C4-2B (cell line): ENCODE measurements at regions not wholly inside any gene's neighbourhood (a gene's known extent, or its start where the extent isn't known, plus 50 kb on each side); places are given as distances from the start of the nearest gene placed in this dataset.

Experiments
- H3K27ac ChIP-seq: fragments of 450-650 bp; 2 replicates; pipeline ENCODE4 v1.5.1; 2017
- ZFX ChIP-seq: fragments of 450-650 bp; IDR thresholded peaks from 2 replicates; pipeline ENCODE4 v1.6.1; 2017
- TF ChIP-seq, protein P1 (sequence below): fragments of 450-650 bp; conservative IDR thresholded peaks from 2 replicates; pipeline ENCODE4 v1.5.1; 2017; ENCODE audit warnings: mild to moderate bottlenecking

DNA sequence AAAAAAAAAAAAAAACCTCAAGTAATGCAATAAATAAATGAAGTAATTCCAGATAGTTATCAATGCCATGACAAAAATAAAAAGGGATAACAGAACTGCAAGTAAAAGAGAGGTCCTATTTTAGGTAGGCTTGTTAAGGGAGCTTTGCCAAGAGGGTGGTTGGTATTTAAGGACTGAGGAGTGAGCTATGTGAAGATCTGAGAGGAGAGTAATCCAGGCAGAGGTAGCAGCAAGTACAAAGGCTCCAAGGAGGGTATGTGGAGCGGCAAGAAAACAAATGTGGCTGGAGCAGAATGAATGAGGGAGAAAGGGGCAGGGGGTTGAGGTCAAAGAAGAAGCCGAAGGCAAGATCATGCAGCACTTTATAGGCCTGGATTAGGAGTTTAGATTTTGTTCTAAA is 59.9 kb upstream of the CDC42BPA start:
- no peak overlapping the region for H3K27ac ChIP-seq
- TF ChIP-seq ZFX: no peak
- TF ChIP-seq, protein P1, sequence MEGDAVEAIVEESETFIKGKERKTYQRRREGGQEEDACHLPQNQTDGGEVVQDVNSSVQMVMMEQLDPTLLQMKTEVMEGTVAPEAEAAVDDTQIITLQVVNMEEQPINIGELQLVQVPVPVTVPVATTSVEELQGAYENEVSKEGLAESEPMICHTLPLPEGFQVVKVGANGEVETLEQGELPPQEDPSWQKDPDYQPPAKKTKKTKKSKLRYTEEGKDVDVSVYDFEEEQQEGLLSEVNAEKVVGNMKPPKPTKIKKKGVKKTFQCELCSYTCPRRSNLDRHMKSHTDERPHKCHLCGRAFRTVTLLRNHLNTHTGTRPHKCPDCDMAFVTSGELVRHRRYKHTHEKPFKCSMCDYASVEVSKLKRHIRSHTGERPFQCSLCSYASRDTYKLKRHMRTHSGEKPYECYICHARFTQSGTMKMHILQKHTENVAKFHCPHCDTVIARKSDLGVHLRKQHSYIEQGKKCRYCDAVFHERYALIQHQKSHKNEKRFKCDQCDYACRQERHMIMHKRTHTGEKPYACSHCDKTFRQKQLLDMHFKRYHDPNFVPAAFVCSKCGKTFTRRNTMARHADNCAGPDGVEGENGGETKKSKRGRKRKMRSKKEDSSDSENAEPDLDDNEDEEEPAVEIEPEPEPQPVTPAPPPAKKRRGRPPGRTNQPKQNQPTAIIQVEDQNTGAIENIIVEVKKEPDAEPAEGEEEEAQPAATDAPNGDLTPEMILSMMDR: no peak

DNA sequence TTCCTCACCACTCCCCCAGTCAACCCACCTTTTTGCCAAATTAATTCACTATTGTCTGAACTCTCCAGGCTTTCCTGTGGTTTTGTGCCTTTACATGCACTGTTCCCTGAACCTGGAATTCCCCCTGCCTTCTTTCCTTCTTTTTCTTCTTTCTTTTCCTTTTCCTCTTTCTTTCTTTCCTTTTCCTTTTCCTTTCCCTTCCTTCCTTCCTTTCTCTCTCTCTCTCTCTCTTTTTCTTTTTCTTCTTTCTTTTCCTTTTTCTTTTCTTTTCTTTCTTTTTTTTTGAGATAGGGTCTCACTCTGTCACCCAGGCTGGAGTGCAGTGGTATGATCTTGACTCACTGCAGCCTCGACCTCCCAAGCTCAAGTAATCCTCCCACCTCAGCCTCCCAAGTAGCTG is 56.6 kb upstream of the CDC42BPA start:
- TF ChIP-seq, protein P1: no peak
- no peak for TF ChIP-seq ZFX
- H3K27ac ChIP-seq: no peak overlapping the region

DNA sequence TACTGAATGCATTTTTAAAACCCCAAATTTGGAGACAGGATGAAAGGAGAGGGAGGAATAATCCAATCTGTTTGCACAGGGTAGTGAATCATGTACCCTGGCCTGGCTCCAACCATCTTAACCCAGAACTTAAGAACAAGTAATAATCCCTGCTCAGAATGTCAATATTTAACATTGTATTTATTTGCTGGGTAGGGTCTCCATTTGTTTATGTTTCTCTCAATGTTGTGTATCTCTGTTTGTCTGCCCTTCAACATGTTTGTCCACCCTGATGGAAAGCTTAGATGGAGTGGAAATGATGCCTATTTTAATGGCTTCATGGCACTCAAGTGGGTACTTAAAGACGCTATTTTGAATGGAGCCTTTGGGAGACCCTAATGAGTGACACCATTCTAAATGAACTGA is 54.4 kb upstream of the CDC42BPA start:
- H3K27ac ChIP-seq: no peak overlapping the region
- no peak for TF ChIP-seq ZFX
- TF ChIP-seq, protein P1: no peak

DNA sequence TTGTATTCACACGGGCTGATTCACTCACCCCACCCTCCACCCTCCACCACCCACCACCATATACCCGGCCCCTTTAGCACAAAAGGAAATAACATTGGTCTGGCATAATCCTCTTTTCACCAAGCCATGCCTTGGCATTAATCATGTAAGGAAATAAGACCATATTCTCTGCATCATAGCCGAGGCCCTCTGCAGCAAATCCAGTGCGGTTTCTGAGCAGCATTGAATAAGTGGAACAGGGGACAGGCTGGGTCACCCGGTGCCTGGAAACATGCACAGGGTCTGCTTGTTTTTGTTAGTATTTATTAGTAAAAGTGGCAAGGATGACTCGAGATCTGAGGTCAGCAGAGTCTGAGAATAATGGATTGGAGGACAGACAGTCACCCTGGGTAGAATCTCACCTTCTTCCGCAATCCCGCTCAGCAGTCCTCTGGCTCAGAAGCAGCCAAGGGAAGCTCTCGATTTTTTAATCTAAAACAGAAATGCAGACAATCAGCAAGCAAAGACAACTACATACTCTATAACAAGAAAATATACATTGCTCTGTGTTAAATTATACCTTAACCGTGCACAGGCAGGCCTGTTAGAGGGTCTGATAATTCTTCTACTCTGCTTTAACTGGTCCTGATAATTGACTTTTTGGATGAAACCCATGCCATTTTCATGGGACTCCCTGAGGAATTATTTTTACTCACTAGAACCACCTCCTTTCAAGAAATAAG is 52.4 kb upstream of the CDC42BPA start:
- TF ChIP-seq, protein P1: no peak
- no peak for TF ChIP-seq ZFX
- H3K27ac ChIP-seq: no peak overlapping the region

DNA sequence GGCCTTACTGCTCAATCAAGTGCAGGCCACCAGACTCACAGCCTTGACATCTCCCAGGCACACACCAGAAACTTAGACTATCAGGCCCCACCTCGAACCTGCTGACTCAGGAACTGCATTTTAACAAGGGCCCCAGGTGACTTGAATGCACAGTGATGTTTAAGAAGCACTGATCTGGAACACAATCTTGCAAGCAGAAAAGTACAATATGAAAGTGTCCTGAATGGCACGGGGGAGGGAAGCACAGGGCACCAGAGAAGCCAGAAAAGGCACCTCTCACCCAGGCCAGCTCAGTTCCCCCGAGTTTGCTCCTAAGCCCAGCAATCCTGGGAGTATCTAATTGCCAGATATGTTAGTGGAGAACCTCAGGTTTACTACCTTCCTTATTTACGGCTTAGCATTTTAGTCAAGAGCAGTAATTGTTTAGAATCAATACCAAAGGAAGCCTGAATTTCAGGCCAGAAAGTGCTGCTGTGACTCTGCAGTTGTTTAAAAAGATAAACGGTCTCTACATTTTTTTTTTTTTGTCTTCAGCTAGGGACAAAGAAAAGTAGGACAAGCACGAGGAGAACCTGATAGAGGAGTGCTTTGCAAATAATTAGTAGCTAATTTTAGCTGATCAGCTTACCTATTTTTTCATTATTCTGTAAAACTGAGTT is 50.9 kb upstream of the CDC42BPA start:
- TF ChIP-seq ZFX: no peak
- TF ChIP-seq, protein P1: no peak
- H3K27ac ChIP-seq: peak overlapping the region; percentile 11; the same call in 1 of the 2 replicates
